22Rv1 (cell line): ENCODE measurements at regions not wholly inside any gene's neighbourhood (a gene's known extent, or its start where the extent isn't known, plus 50 kb on each side); places are given as distances from the start of the nearest gene placed in this dataset.

Source experiments
- H3K27ac ChIP-seq: fragments of 450-650 bp; 2 replicates; pipeline ENCODE4 v1.5.1; 2017
- ZFX ChIP-seq: fragments of 450-650 bp; IDR thresholded peaks from 2 replicates; pipeline ENCODE4 v1.6.1; 2017; ENCODE audit warnings: antibody characterized with exemption, borderline replicate concordance
- TF ChIP-seq, protein P1 (sequence below): fragments of 450-650 bp; IDR thresholded peaks from 2 replicates; pipeline ENCODE4 v1.5.1; 2017; ENCODE audit warnings: mild to moderate bottlenecking

DNA sequence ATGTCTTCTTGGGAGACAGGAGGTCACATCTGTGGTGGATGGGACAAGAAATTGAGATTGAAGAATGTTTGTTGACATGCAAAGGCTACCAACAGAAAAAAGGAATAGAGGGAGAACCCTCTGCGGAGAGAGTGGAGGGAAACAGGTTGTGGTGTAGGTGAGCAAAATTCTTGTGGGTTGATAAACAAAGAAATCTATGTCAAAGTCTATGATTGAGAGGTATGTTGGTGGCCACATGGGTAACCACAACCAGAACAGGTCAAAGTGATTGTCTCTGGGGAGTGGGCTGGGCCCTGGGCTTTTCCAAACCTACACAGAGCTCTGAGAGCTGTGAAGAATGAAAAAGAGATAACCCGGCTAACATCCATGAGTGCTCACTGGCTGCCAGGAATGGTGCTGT is 62.8 kb upstream of the NCK2 start:
- no peak overlapping the region for H3K27ac ChIP-seq
- no peak for TF ChIP-seq ZFX
- TF ChIP-seq, protein P1, sequence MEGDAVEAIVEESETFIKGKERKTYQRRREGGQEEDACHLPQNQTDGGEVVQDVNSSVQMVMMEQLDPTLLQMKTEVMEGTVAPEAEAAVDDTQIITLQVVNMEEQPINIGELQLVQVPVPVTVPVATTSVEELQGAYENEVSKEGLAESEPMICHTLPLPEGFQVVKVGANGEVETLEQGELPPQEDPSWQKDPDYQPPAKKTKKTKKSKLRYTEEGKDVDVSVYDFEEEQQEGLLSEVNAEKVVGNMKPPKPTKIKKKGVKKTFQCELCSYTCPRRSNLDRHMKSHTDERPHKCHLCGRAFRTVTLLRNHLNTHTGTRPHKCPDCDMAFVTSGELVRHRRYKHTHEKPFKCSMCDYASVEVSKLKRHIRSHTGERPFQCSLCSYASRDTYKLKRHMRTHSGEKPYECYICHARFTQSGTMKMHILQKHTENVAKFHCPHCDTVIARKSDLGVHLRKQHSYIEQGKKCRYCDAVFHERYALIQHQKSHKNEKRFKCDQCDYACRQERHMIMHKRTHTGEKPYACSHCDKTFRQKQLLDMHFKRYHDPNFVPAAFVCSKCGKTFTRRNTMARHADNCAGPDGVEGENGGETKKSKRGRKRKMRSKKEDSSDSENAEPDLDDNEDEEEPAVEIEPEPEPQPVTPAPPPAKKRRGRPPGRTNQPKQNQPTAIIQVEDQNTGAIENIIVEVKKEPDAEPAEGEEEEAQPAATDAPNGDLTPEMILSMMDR, result no peak

DNA sequence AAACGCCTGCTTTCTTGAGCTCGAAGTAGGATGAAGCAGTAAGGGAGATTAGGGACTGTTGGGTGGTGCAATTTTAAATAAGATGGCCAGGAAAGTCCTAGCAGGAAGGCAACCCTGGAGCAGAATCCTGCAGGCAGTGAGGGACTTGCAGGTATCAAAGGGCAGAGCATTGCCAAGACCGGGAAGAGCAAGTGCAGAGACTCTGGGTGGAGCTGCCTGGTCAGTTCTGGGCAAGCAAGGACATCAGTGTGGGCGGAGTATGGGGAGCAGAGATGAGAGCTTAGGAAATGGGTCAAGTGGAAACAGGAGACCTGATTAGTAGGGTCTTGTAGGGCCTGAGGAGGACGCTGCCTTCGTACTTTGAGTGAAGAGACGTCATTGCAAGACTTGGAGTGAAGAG is 64.4 kb upstream of the NCK2 start:
- TF ChIP-seq, protein P1, result no peak
- no peak for TF ChIP-seq ZFX
- no peak overlapping the region for H3K27ac ChIP-seq

DNA sequence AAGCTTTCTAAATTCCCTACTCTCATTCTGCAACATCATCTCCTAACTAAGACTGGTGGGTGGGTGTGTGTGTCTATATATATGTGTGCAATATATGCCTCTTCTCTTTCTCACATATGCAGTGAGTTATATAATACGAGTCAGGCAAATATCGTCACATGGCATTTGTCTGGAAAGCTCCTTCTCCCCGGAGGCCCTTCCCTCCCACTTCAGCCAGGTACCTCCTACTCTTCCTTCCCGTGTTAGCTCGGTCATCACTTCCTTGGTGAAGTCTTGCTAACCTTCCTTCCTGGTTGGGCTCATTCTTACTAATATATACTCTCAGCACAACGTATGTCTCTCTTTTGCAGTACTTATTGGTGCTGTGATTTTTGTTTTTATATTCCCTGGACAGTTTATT is 66.4 kb upstream of the NCK2 start:
- TF ChIP-seq ZFX, result no peak
- TF ChIP-seq, protein P1, result no peak
- no peak overlapping the region for H3K27ac ChIP-seq

DNA sequence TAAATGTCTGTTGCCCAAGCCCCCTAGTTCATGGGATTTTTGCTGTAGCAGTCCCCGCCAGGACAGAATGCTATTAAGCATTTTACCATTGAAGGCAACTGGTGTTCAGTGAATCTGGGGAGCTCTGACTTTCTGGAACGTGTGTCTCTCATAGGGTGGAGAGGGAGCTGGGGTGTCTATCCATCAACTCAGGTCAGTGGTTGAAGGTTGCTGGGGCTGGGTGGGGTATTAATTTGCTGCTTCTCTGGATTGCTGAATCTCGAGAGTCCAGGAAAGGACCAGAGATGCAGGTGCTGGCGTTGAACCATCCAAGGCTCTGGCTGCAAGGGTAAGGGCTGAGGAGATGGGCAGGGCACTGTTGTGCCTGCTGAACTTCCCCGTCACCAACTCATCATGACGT is 66.8 kb upstream of the NCK2 start:
- H3K27ac ChIP-seq, result no peak overlapping the region
- TF ChIP-seq, protein P1, result no peak
- no peak for TF ChIP-seq ZFX

DNA sequence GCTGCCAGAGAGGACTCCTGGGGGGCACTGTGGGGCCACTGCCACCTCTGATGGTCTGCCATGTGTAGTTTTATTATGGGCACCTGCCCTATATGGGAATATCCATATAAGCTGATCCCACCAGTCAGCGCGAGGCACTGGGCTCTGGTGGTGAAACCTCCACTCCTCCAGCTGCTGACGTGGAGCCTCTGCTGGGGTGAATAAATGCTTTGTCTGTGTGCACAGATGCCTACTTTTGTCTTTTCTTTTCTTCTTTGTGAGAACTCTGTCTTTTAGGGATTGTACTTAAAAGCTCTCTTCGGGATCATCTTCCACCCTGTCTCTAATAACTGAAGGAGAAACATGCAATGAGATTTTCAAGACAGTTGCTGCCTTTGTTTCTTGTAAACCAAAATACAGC is 68.9 kb upstream of the NCK2 start:
- TF ChIP-seq, protein P1, result no peak
- TF ChIP-seq ZFX, result no peak
- H3K27ac ChIP-seq, result no peak overlapping the region

DNA sequence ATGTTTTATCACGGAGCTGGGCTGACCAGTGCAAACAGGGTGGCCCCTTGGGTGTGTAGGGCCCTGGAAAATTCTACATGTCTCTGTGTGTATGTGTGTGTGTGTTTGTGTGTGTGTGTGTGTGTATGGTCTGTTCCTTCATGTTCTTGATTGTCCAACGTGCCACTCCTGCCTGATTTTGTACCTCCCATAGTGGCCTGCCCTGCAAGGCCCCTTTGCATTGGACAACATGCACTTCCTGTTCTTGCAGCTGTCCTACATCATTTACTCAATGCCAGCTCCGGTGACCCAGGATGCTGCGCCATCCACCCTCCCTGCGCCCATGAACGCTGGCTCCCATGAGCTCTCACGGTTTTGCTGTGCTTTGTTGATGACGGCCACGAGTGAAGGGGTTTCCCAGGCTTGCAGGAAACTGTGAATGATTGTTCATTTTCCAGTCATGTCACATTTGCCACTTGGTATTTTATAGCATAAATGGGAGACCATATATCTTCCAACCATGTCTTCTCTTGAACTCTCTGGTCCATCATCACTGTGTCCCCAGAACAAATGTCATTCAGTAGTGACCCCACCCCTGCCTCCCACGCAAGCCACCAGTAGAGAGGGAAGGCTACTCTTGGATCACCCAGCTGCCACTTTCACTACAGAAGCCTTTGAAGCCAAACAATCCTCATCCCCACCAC is 69.7 kb upstream of the NCK2 start:
- no peak overlapping the region for H3K27ac ChIP-seq
- TF ChIP-seq ZFX, result no peak
- TF ChIP-seq, protein P1, result no peak

DNA sequence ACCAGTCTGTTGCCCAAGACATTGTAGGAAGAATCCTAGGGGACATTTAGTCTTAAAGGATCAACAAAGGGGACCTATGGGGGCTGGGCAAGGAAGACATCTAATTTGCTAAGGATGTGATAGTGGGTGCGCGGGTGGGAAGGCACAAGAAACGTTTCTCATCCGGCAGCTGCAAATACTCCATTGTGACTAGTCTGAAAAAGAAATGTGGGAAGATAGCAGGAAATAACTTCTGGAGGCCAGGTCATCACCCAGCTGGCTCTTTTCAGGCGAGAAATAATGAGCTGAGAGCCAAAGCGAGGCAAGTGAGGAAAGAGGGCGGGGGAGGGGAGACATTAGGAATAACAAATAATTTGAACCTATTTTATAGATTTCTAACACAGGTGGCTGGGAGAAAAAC is 70.3 kb upstream of the NCK2 start:
- TF ChIP-seq, protein P1, result no peak
- no peak for TF ChIP-seq ZFX
- H3K27ac ChIP-seq, result no peak overlapping the region
